G401 (cell line): ENCODE measurements at regions not wholly inside any gene's neighbourhood (a gene's known extent, or its start where the extent isn't known, plus 50 kb on each side); places are given as distances from the start of the nearest gene placed in this dataset.

Experiments used
- DNase-seq: peaks from one replicate; pipeline ENCODE4 v3.0.0-alpha.2; 2015; ENCODE audit warnings: low spot score
- in situ Hi-C: cut with HindIII; loops from 2 replicates; pipeline ENCODE4 v1.10.0; 2016; ENCODE audit warnings: low sequenced_read_pairs, mixed read lengths

GRCh38 chr5:173774271-173774761, 113.8 kb upstream of the CPEB4 start:
- no peak for DNase-seq
- in situ Hi-C loops, result no loop called here

- in situ Hi-C loops, result no loop called here
- peak; percentile 62 for DNase-seq
These were observed 112.6 kb upstream of the CPEB4 start for GRCh38 chr5:173775261-173776197.

- no peak for DNase-seq
- in situ Hi-C loops, result no loop called here
These were observed 111.0 kb upstream of the CPEB4 start for GRCh38 chr5:173777149-173777548.

GRCh38 chr5:173777674-173778073, 110.5 kb upstream of the CPEB4 start:
- in situ Hi-C loops, result no loop called here
- DNase-seq, result no peak

GRCh38 chr5:173778152-173778782, 109.9 kb upstream of the CPEB4 start:
- in situ Hi-C loops, result no loop called here
- DNase-seq, result no peak

- in situ Hi-C loops, result no loop called here
- no peak for DNase-seq
These were observed 109.3 kb upstream of the CPEB4 start for GRCh38 chr5:173778784-173779304.

- in situ Hi-C loops, result no loop called here
These were observed 107.6 kb upstream of the CPEB4 start for GRCh38 chr5:173780235-173781234.

GRCh38 chr5:173781432-173781815, 106.7 kb upstream of the CPEB4 start:
- DNase-seq, result no peak
- in situ Hi-C loops, result no loop called here

More at GRCh38 chr5:173780235-173781234, 107.6 kb upstream of the CPEB4 start:
- no peak for DNase-seq

- in situ Hi-C loops, result no loop called here
- DNase-seq, result peak; percentile 88
These were observed 106.1 kb upstream of the CPEB4 start for GRCh38 chr5:173781816-173782670.

GRCh38 chr5:173782671-173783101, 105.5 kb upstream of the CPEB4 start:
- no peak for DNase-seq
- in situ Hi-C loops, result no loop called here

GRCh38 chr5:173783371-173783770, 104.8 kb upstream of the CPEB4 start:
- in situ Hi-C loops, result no loop called here

GRCh38 chr5:173785400-173785799, 102.7 kb upstream of the CPEB4 start:
- DNase-seq, result no peak
- in situ Hi-C loops, result no loop called here

More at GRCh38 chr5:173783371-173783770, 104.8 kb upstream of the CPEB4 start:
- no peak for DNase-seq

- DNase-seq, result no peak
- in situ Hi-C loops, result no loop called here
These were observed 102.3 kb upstream of the CPEB4 start for GRCh38 chr5:173785866-173786265.

- in situ Hi-C loops, result no loop called here
- DNase-seq, result no peak
These were observed 101.6 kb upstream of the CPEB4 start for GRCh38 chr5:173786286-173787187.

GRCh38 chr5:173789031-173789920, 98.9 kb upstream of the CPEB4 start:
- in situ Hi-C loops, result no loop called here
- DNase-seq, result no peak

- DNase-seq, result no peak
- in situ Hi-C loops, result no loop called here
These were observed 97.9 kb upstream of the CPEB4 start for GRCh38 chr5:173790177-173790719.
